RWPE2 (cell line): ENCODE measurements at regions not wholly inside any gene's neighbourhood (a gene's known extent, or its start where the extent isn't known, plus 50 kb on each side); places are given as distances from the start of the nearest gene placed in this dataset.

Source experiments
- ATAC-seq: fragments of 200-7000 bp; cut with Tn5 transposase; 3 replicates; pipeline ENCODE4 v1.9.1; 2021; ENCODE audit warnings: low read depth
- DNase-seq: peaks from one replicate; pipeline ENCODE4 v3.0.0-alpha.2; 2020; ENCODE audit warnings: low spot score
- H3K27ac ChIP-seq: fragments of 450-650 bp; 2 replicates; pipeline ENCODE4 v1.5.1; 2017; ENCODE audit warnings: mild to moderate bottlenecking; ENCODE audit not compliant: poor library complexity, severe bottlenecking
- H3K27me3 ChIP-seq: fragments of 250-450 bp; sonication (Bioruptor Pico); 2 replicates; pipeline ENCODE4 v1.5.1; 2021; ENCODE audit warnings: mild to moderate bottlenecking, moderate library complexity; ENCODE audit not compliant: insufficient read depth, poor library complexity, severe bottlenecking
- H3K36me3 ChIP-seq: fragments of 250-450 bp; sonication (Bioruptor Pico); 2 replicates; pipeline ENCODE4 v1.5.1; 2020; ENCODE audit warnings: low read depth, mild to moderate bottlenecking, moderate library complexity
- H3K4me1 ChIP-seq: fragments of 250-450 bp; sonication (Bioruptor Pico); 2 replicates; pipeline ENCODE4 v1.5.1; 2021; ENCODE audit warnings: mild to moderate bottlenecking, moderate library complexity; ENCODE audit not compliant: insufficient read depth, poor library complexity, severe bottlenecking
- H3K4me3 ChIP-seq: fragments of 250-450 bp; sonication (Bioruptor Pico); 2 replicates; pipeline ENCODE4 v1.5.1; 2021; ENCODE audit warnings: mild to moderate bottlenecking, moderate library complexity; ENCODE audit not compliant: severe bottlenecking
- H3K9me3 ChIP-seq: fragments of 250-450 bp; sonication (Bioruptor Pico); 2 replicates; pipeline ENCODE4 v1.5.1; 2021; ENCODE audit warnings: mild to moderate bottlenecking, moderate library complexity; ENCODE audit not compliant: severe bottlenecking
- CTCF ChIP-seq: fragments of 450-650 bp; IDR thresholded peaks from one replicate; pipeline ENCODE4 v1.5.1; 2017; ENCODE audit warnings: mild to moderate bottlenecking, moderate library complexity; ENCODE audit not compliant: poor library complexity, severe bottlenecking

GRCh38 chr2:59312029-59312428 lies 1070.9 kb upstream of the FANCL start:
- Histone ChIP-seq H3K4me3 (no peak overlapping the region), H3K36me3 (no peaks in the 10 kb centered on the region), H3K27ac (no peak overlapping the region), H3K9me3 (no peaks in the 10 kb centered on the region), H3K27me3 (peaks cover 7% of the 10 kb centered on the region), H3K4me1 (no peaks in the 10 kb centered on the region)
- DNase-seq, result no peak
- ATAC-seq, result no peak
- no peak for TF ChIP-seq CTCF

GRCh38 chr2:59308108-59308507 lies 1067.0 kb upstream of the FANCL start:
- no peak overlapping the region for H3K4me3 ChIP-seq
- ATAC-seq (no peak), DNase-seq (no peak)
- no peak overlapping the region for H3K27ac ChIP-seq
- peaks cover 13% of the 10 kb centered on the region for H3K27me3 ChIP-seq
- TF ChIP-seq CTCF, result no peak
- H3K36me3 ChIP-seq, result no peaks in the 10 kb centered on the region
- H3K4me1 ChIP-seq, result no peaks in the 10 kb centered on the region
- H3K9me3 ChIP-seq, result no peaks in the 10 kb centered on the region

- DNase-seq, result no peak
- TF ChIP-seq CTCF, result no peak
These were observed 1066.1 kb upstream of the FANCL start for GRCh38 chr2:59307196-59307595.

GRCh38 chr2:59303272-59303671 lies 1062.1 kb upstream of the FANCL start:
- ATAC-seq (no peak), DNase-seq (no peak)
- TF ChIP-seq CTCF, result no peak
- Histone ChIP-seq H3K4me3 (no peak overlapping the region), H3K9me3 (no peaks in the 10 kb centered on the region), H3K27me3 (peaks cover 6% of the 10 kb centered on the region), H3K27ac (no peak overlapping the region), H3K36me3 (no peaks in the 10 kb centered on the region), H3K4me1 (no peaks in the 10 kb centered on the region)

More at GRCh38 chr2:59307196-59307595, 1066.1 kb upstream of the FANCL start:
- no peak overlapping the region for H3K27ac ChIP-seq
- no peaks in the 10 kb centered on the region for H3K9me3 ChIP-seq
- H3K4me1 ChIP-seq, result no peaks in the 10 kb centered on the region
- H3K4me3 ChIP-seq, result no peak overlapping the region
- ATAC-seq, result no peak
- no peaks in the 10 kb centered on the region for H3K36me3 ChIP-seq
- H3K27me3 ChIP-seq, result peaks cover 10% of the 10 kb centered on the region

- TF ChIP-seq CTCF, result no peak
- ATAC-seq (no peak), DNase-seq (no peak)
- H3K27ac ChIP-seq, result no peak overlapping the region
- H3K4me3 ChIP-seq, result no peak overlapping the region
- no peaks in the 10 kb centered on the region for H3K9me3 ChIP-seq
- H3K36me3 ChIP-seq, result no peaks in the 10 kb centered on the region
- peaks cover 6% of the 10 kb centered on the region for H3K27me3 ChIP-seq
- H3K4me1 ChIP-seq, result no peaks in the 10 kb centered on the region
These were observed 1061.6 kb upstream of the FANCL start for GRCh38 chr2:59302683-59303082.
